GM18502 (cell line): ENCODE measurements at regions not wholly inside any gene's neighbourhood (a gene's known extent, or its start where the extent isn't known, plus 50 kb on each side); places are given as distances from the start of the nearest gene placed in this dataset.
"Not testable (repeated sequence)": the region's sequence is repeated elsewhere in the genome, so short reads cannot be mapped to it uniquely, and the experiment has no call there.

Source experiments
- ATAC-seq: cut with Tn5 transposase; IDR thresholded peaks from one replicate; pipeline ENCODE4 v1.9.1; 2021; ENCODE audit warnings: mild to moderate bottlenecking; ENCODE audit not compliant: unreplicated experiment, poor library complexity

- ATAC-seq: no peak
Measured at GRCh38 chr9:31847963-31848362, 536.5 kb upstream of the ACO1 start.

GRCh38 chr9:31848505-31849285 is 535.7 kb upstream of the ACO1 start:
- ATAC-seq: no peak

DNA sequence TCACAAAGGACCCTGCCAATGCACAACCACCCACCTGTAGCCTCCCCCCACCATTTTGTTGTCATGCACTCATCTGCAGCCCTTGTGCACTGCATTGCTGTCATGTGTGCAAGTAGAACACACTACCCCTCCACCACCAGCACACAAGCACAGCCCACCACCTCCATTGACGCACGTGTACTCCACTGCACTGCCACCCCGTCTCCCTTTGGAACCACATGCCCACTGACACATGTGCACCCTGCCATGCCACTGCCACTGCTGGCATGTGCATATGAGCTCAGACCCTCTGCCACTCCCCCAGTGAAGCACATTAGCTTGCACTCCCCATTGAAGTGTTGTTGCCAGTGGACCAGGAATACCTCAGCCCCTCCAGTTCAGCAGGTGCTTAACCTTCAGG is 530.3 kb upstream of the ACO1 start:
- ATAC-seq: no peak

- ATAC-seq: no peak
Measured at GRCh38 chr9:31868830-31869229, 515.6 kb upstream of the ACO1 start.

GRCh38 chr9:31870276-31870675 is 514.2 kb upstream of the ACO1 start:
- ATAC-seq: no peak

- ATAC-seq: no peak
Measured at GRCh38 chr9:31873722-31874121, 510.7 kb upstream of the ACO1 start.

DNA sequence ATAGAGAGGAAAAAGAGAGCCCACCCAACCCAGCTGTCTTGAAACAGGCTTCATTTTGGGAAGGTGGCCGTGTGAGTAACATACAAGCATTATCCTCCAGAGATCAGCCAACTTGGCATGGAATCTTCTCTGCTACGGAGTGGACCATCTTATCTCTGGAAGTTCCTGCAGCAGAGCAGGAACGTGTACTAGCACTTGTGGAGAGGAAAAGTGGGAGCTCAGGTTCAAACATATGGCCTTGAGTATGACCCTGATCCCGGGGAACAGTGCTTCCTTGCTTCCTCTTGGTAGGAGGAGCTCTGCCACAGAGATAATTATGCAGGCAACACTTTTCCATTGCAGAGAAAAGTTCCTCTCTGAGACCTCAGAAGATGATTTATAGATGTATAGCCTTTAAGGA is 490.4 kb upstream of the ACO1 start:
- ATAC-seq: no peak

GRCh38 chr9:31908158-31908890 is 476.1 kb upstream of the ACO1 start:
- ATAC-seq: peak; percentile 90

DNA sequence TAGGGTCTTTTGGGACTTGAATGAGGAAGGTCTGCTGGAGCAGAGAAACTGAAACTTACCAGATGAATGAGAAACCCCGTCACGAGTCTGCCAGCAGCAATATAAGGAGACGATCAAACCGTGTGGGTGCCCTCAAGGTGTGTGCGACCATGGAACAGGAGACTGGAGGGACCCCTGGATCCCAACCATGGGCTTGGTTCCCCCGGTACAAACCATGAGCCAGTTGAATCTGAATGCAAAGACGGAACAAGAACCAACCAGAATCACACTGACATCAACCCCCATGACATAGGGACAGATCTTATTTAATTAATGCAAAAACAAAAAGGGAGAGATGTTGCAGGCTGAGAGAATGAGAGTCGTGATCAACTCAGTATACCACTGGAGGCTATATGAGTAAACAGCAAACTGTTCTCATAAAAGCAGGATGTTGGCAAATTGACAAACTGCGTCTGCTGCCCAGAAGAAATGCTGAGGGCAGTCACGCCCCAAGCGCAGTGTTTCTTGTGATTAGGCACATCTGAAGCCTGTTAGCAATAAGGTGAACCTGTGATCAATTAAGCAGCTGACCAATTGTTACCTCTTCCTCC is 475.5 kb upstream of the ACO1 start:
- ATAC-seq: peak; percentile 60

DNA sequence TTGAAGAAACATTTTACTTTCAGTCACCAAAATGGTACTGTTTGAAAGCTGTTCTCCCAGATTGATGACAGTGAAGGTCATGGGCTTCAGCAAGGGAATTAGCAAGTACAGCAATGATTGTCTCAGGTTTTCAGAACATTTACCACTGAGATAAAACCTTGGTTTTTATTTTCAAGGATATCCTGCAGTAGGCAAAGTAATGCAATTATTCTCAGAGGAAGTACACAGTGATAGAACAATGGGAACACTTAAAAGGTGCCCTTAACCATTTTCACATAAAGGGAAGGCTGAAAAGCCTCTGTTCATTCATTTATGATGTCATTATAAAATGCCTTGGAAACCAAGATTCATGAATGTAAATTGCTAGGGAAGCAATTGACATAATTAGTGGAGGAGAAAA is 471.8 kb upstream of the ACO1 start:
- no peak for ATAC-seq

DNA sequence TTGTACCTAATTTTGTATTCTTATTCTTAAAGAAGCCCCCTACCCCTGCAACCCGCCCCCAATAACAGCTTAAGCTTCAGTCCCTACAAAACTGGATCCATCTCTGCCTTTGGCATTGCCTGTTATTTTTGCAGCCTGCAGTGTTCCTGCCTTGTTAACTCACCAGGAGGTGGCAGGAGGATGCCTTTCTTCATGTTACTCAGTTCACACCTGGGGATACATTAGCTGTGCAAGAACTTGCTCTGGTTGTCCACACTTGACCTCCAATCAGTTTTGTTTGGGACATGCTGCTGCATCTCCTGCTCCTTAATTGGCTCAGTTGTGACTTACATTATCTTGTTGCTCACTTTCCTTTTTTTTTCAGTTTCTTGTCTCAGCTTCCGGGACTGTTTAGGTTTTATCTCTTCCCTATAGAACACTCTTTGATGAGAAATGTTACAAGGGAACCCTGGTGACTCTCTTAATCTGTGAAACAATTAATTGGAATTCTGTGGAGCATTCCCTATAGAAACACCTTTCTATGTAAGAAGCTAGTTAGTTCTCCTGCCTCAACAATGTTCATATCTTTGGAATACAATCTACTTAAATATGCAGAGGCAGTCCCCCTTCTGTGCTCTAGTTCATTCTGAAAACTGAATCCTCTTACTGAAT is 467.7 kb upstream of the ACO1 start:
- ATAC-seq: no peak

DNA sequence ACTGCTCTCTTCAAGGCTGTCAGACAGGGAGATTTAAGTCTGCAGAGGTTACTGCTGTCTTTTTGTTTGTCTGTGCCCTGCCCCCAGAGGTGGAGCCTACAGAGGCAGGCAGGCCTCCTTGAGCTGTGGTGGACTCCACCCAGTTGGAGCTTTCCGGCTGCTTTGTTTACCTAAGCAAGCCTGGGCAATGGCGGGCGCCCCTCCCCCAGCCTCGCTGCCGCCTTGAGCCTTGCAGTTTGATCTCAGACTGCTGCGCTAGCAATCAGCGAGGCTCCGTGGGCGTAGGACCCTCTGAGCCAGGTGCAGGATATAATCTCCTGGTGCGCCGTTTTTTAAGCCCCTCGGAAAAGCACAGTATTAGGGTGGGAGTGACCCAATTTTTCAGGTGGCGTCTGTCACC is 446.7 kb upstream of the ACO1 start:
- not testable (repeated sequence) for ATAC-seq

DNA sequence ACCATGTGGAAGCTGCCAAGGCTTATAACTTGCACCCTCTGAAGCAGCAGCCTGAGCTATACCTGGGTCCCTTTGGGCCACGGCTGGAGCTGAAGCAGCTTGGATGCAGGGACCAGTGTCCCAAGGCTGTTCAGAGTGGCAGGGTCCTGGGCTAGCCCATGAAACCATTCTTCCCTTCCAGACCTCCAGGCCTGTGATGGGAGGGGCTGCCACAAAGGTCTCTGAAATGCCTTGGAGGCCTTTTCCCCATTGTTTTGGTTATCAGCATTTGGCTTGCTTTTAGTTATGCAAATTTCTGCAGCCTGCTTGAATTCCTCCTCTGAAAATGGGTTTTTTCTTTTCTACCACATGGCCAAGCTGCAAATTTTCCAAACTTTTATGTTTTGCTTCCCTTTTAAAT is 433.7 kb upstream of the ACO1 start:
- no peak for ATAC-seq

GRCh38 chr9:31958572-31958971 is 425.9 kb upstream of the ACO1 start:
- ATAC-seq: no peak

- no peak for ATAC-seq
Measured at GRCh38 chr9:31969552-31969951, 414.9 kb upstream of the ACO1 start.

- ATAC-seq: no peak
Measured at GRCh38 chr9:31983895-31984294, 400.5 kb upstream of the ACO1 start.

GRCh38 chr9:31996331-31996730 is 388.1 kb upstream of the ACO1 start:
- ATAC-seq: no peak

DNA sequence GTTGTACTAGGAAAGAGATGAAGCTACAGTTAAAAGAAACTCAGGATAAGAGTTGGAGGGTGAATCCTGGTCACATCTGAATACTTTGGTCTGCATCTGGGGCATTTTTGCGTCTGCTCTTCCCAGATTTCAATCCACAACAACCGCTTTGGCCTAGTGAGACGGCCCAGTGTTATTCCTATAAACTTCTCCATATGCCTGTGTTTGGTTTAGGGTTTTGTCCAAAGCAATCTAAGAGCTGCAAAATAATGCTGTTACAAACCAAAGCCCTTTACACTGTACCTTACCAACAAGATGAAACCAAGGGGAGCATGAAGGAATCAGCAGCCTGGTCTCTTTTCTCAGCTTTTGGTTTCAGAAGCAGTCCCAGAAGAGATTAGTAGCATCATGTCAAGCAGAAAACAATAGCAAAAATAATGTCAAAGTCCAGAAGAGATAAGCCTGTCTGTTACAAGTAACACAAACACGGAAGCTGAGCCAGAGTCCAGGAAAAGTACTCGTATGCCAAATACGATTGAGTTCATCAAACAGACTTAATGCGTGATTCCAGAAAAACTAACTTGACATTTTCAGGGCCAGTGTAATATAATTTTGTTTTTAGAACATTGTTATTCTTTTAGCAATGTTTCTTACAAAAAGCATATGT is 379.9 kb upstream of the ACO1 start:
- no peak for ATAC-seq

DNA sequence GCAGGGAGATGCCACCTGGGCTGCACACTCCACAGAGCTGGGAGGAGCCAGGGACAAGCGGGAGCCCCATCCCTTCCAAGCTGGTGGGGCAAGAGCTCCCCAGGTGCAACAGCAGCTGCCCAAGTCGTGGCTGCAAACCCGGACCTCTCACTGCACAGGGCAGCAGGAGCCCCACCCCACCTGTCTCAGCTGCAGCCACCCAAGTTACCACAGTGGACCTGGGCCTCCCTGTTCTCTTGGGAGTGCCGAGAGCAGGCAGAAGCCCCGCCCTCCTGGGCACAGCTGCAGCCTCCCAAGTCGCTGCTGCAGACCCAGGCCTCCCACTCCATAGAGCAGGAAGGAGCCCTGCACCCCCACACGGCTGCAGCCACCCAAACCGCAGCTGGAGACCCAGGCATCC is 374.1 kb upstream of the ACO1 start:
- no peak for ATAC-seq

DNA sequence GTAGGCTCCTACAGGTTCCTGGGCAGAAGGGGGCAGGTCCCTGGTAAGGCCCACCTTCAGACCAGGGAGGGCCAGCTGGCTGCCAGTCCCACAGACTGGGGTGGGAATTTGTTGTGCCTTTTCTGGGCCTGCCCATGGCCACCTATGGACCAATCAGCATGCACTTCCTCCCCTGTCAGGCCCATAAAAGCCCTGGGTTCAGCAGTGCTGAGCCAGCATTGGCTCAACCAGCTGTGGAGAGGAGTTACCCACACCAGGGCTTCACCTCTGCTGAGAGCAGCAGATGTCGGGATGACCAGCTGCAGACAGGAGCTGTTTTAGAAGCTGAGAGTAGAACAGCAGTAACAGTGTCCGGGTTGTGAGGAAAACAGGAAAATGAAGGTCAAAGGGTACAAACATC is 373.4 kb upstream of the ACO1 start:
- ATAC-seq: no peak

DNA sequence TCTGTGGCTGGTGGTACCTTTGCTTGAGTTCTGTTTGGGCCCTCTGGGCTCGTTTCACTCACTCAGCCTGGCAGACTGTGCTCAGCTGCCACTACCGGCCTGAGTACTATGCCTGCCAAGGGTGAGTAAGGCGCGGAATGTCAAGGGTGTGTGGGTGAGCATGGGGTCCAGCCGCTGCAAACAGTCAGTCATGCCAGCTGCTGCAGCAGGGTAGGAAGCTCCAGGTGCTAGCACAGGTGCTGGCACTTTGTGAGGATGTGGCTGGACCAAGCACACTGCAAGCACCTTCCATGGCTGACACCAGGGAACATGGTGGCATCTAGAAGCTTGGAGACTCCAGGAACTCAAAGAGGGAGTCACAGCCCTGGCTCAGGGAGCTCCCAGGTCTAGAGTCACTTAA is 368.6 kb upstream of the ACO1 start:
- no peak for ATAC-seq
